Neural crest cell (in vitro differentiated cells): ENCODE measurements at regions not wholly inside any gene's neighbourhood (a gene's known extent, or its start where the extent isn't known, plus 50 kb on each side); places are given as distances from the start of the nearest gene placed in this dataset.

Experiments used
- DNase-seq: peaks from one replicate; pipeline ENCODE4 v3.0.0; 2021; ENCODE audit warnings: low read depth, mixed read lengths, low spot score
- H3K27ac Mint-ChIP-seq: one replicate; pipeline ENCODE4 v1.8.0; 2021; ENCODE audit warnings: mild to moderate bottlenecking, mixed read lengths; ENCODE audit not compliant: unreplicated experiment
- H3K27me3 Mint-ChIP-seq: 2 replicates; pipeline ENCODE4 v1.8.0; 2021; ENCODE audit warnings: low read depth, mild to moderate bottlenecking, mixed read lengths
- H3K36me3 Mint-ChIP-seq: 2 replicates; pipeline ENCODE4 v1.8.0; 2021; ENCODE audit warnings: low read depth, mild to moderate bottlenecking, mixed read lengths
- H3K4me1 Mint-ChIP-seq: 2 replicates; pipeline ENCODE4 v1.8.0; 2021; ENCODE audit warnings: mixed read lengths
- H3K4me3 Mint-ChIP-seq: one replicate; pipeline ENCODE4 v1.8.0; 2021; ENCODE audit warnings: mild to moderate bottlenecking, mixed read lengths
- H3K9me3 Mint-ChIP-seq: 2 replicates; pipeline ENCODE4 v1.8.0; 2021; ENCODE audit warnings: mixed read lengths
- TF ChIP-seq, protein P1 (sequence below): fragments of 200-600 bp; sonication (generic); conservative IDR thresholded peaks from 2 replicates; pipeline ENCODE4 v1.5.0; 2021; ENCODE audit warnings: antibody characterized with exemption, mild to moderate bottlenecking

GRCh38 chr1:38275960-38276359, 229.4 kb upstream of the POU3F1 start:
- Mint-ChIP-seq H3K36me3 (peaks cover 15% of the 10 kb centered on the region), H3K4me3 (no peak overlapping the region), H3K27me3 (peaks cover 4% of the 10 kb centered on the region), H3K4me1 (peaks cover 54% of the 10 kb centered on the region), H3K9me3 (peaks cover 16% of the 10 kb centered on the region), H3K27ac (no peak overlapping the region)
- DNase-seq, result no peak
- TF ChIP-seq, protein P1, sequence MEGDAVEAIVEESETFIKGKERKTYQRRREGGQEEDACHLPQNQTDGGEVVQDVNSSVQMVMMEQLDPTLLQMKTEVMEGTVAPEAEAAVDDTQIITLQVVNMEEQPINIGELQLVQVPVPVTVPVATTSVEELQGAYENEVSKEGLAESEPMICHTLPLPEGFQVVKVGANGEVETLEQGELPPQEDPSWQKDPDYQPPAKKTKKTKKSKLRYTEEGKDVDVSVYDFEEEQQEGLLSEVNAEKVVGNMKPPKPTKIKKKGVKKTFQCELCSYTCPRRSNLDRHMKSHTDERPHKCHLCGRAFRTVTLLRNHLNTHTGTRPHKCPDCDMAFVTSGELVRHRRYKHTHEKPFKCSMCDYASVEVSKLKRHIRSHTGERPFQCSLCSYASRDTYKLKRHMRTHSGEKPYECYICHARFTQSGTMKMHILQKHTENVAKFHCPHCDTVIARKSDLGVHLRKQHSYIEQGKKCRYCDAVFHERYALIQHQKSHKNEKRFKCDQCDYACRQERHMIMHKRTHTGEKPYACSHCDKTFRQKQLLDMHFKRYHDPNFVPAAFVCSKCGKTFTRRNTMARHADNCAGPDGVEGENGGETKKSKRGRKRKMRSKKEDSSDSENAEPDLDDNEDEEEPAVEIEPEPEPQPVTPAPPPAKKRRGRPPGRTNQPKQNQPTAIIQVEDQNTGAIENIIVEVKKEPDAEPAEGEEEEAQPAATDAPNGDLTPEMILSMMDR, result no peak

- Mint-ChIP-seq H3K4me1 (peaks cover 63% of the 10 kb centered on the region), H3K4me3 (peak overlapping the region; percentile 58), H3K36me3 (peaks cover 15% of the 10 kb centered on the region), H3K27me3 (peaks cover 12% of the 10 kb centered on the region), H3K9me3 (peaks cover 12% of the 10 kb centered on the region), H3K27ac (peak overlapping the region; percentile 87)
- TF ChIP-seq, protein P1, result no peak
- DNase-seq, result peak; percentile 65
Measured at GRCh38 chr1:38274974-38275373, 228.4 kb upstream of the POU3F1 start.

GRCh38 chr1:38273196-38273804, 226.7 kb upstream of the POU3F1 start:
- Mint-ChIP-seq H3K4me1 (peaks cover 65% of the 10 kb centered on the region), H3K27ac (no peak overlapping the region), H3K36me3 (peaks cover 6% of the 10 kb centered on the region), H3K27me3 (peaks cover 20% of the 10 kb centered on the region), H3K9me3 (peaks cover 4% of the 10 kb centered on the region), H3K4me3 (peak overlapping the region; percentile 4)
- TF ChIP-seq, protein P1, result no peak
- no peak for DNase-seq

GRCh38 chr1:38272515-38272914, 225.9 kb upstream of the POU3F1 start:
- DNase-seq, result no peak
- peaks cover 2% of the 10 kb centered on the region for H3K36me3 Mint-ChIP-seq
- peaks cover 65% of the 10 kb centered on the region for H3K4me1 Mint-ChIP-seq
- H3K27ac Mint-ChIP-seq, result no peak overlapping the region
- H3K27me3 Mint-ChIP-seq, result peaks cover 24% of the 10 kb centered on the region
- TF ChIP-seq, protein P1, result no peak
- H3K9me3 Mint-ChIP-seq, result peaks cover under 1% of the 10 kb centered on the region
- H3K4me3 Mint-ChIP-seq, result no peak overlapping the region

DNA sequence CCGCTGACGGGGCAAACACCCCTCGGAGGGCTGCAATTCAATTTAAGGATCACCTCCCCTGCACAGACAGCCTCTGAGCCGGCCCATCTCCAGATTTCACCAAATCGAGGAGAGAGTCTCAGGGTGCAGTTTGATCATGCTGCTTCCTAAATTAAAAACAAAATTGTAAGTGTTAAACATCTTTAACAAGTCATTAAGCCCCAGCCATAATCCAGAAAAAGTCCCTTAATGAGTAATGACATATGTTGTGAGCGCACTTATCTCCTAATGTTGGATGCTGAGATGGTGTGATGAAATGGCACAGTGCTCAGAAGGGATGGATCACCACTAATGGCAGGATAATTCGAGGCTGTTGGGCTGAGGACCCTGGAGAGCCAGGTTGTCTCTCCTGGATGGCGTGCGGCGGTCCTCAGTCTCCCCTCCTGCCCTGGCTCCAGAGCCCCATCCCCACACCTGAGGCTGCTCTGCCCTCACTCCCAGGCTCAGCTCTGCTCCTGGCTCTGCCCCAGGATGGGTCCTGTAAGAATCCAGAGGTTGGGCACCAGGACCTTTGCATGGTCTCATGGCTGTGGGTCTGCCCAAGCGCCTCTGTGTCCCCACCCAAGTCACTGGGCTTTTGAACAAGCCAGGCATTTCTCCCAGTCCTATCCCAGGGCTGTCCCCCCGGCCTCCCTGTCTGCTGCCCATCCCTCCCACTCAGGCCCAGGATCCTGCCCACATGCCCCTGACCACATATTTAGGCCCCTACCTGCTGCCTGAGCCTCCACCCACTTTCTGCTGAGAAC, 224.4 kb upstream of the POU3F1 start:
- no peak for DNase-seq
- no peaks in the 10 kb centered on the region for H3K36me3 Mint-ChIP-seq
- H3K4me1 Mint-ChIP-seq, result peaks cover 60% of the 10 kb centered on the region
- peak overlapping the region; percentile 78 for H3K27ac Mint-ChIP-seq
- no peak overlapping the region for H3K4me3 Mint-ChIP-seq
- no peaks in the 10 kb centered on the region for H3K9me3 Mint-ChIP-seq
- TF ChIP-seq, protein P1, result no peak
- peaks cover 33% of the 10 kb centered on the region for H3K27me3 Mint-ChIP-seq
